ENCODE measurements at regions not wholly inside any gene's neighbourhood (a gene's known extent, or its start where the extent isn't known, plus 50 kb on each side); places are given as distances from the start of the nearest gene placed in this dataset.

- ChIA-PET POLR2A (ENCODE audit: partially characterized antibody) (interaction anchor here (1.1 kb wide), 1 partner anchor 11 kb away, joined by 3 read pairs; no protein-coding TSS in a partner anchor), CTCF (ENCODE audit: partially characterized antibody) (interaction anchor here (0.8 to 2.7 kb wide), 3 partner anchors 11 to 526 kb away, joined by 3 to 10 read pairs (median 4); no protein-coding TSS in a partner anchor)
- Histone ChIP-seq H3K9ac (replicated peaks in 1 of 4; ENCODE audit: extremely low read depth in 1 of 4, low read depth in 3 of 4, low read length in 3 of 4) (no peak overlapping the region), H3K4me1 (replicated peaks in 1 of 4; ENCODE audit: control insufficient read depth in 3 of 4, insufficient read depth in 4 of 4, low read length in 3 of 4) (peaks cover 0 to 13% (median 5%) of the 10 kb centered on the region in 4 experiments; a peak in 3 of 7 replicates), H3K27me3 (replicated peaks in 1 of 4; ENCODE audit: control insufficient read depth in 3 of 4, extremely low read depth in 1 of 4, insufficient read depth in 3 of 4, low read length in 3 of 4) (no peaks in the 10 kb centered on the region), H2BK20ac (ENCODE audit: low read length) (no peak overlapping the region), H2BK15ac (ENCODE audit: low read length) (no peak overlapping the region), H4K8ac (ENCODE audit: extremely low read depth, insufficient read depth, low read length) (no peak overlapping the region), H4K91ac (replicated peaks; ENCODE audit: insufficient read length, low read length) (no peak overlapping the region), H2BK12ac (ENCODE audit: low read depth, low read length) (no peak overlapping the region), H2BK120ac (replicated peaks; ENCODE audit: low read depth, low read length) (no peak overlapping the region), H3K18ac (ENCODE audit: extremely low read depth, low read length) (no peak overlapping the region), H2BK5ac (ENCODE audit: low read depth, low read length) (no peak overlapping the region), H3K36me3 (ENCODE audit: control insufficient read depth in 2 of 4, insufficient read depth in 4 of 4, low read length in 3 of 4) (no peaks in the 10 kb centered on the region), H3K4me3 (ENCODE audit: extremely low read depth in 1 of 4, insufficient read depth in 2 of 4, low read depth in 3 of 4, low read length in 4 of 4) (no peak overlapping the region), H2AFZ (ENCODE audit: low read length) (no peak overlapping the region), H3K79me2 (ENCODE audit: control insufficient read depth in 1 of 2, insufficient read depth in 2 of 2, low read length in 2 of 2) (no peaks in the 10 kb centered on the region), H3K9me3 (ENCODE audit: insufficient read depth in 2 of 2, low read depth in 1 of 2, low read length in 1 of 2) (no peaks in the 10 kb centered on the region), H3K79me1 (ENCODE audit: low read depth, low read length) (no peaks in the 10 kb centered on the region), H3K14ac (ENCODE audit: insufficient read length) (no peak overlapping the region), H3K27ac (ENCODE audit: low read depth, low read length) (no peak overlapping the region), H4K20me1 (replicated peaks in 1 of 2; ENCODE audit: control insufficient read depth in 1 of 2, insufficient read depth in 2 of 2, low read length in 2 of 2) (peaks cover 0 to 1% of the 10 kb centered on the region in 2 experiments), H3K4me2 (ENCODE audit: insufficient read depth in 1 of 2, low read depth in 2 of 2, low read length in 2 of 2) (no peak overlapping the region), H3K23me2 (ENCODE audit: low read depth, low read length) (no peaks in the 10 kb centered on the region), H4K5ac (ENCODE audit: insufficient read length, low read depth, low read length) (no peak overlapping the region), H3K4ac (replicated peaks; ENCODE audit: insufficient read length, low read depth, low read length) (no peak overlapping the region), H3K56ac (replicated peaks; ENCODE audit: insufficient read length, low read depth, low read length) (no peak overlapping the region), H3K23ac (ENCODE audit: insufficient read length) (no peak overlapping the region), H2AK5ac (ENCODE audit: low read depth, low read length) (no peak overlapping the region)
- FAIRE-seq, result no peak
- WGBS, 2 experiments (ENCODE audit: extremely low coverage in 1 of 2, insufficient coverage in 1 of 2, insufficient read length in 1 of 2, insufficient replicate concordance in 2 of 2, low coverage in 1 of 2, low lambda C conversion rate in 2 of 2, missing lambda C conversion rate in 1 of 2), result 83% methylated on average over 2 of the region's 2 CpGs; no CpG with 5 or more reads in 1 of the 2 experiments
- no peak for DNase-seq (ENCODE audit: low read depth in 1 of 2, low spot score in 2 of 2)
- TF ChIP-seq SRF (IDR thresholded peaks at IDR 0.05; ENCODE audit: low read depth, low read length) (no peak), E2F6 (IDR thresholded peaks at IDR 0.05) (no peak), CEBPB (IDR thresholded peaks at IDR 0.05; ENCODE audit: low read depth, low read length) (no peak), PHF8 (conservative IDR thresholded peaks at IDR 0.05; ENCODE audit: low read depth, low read length) (no peak), SP1 (IDR thresholded peaks at IDR 0.05; ENCODE audit: low read depth, low read length) (no peak), EGR1 (IDR thresholded peaks at IDR 0.05; ENCODE audit: borderline replicate concordance, low read depth, low read length) (no peak), CBX5 (IDR thresholded peaks at IDR 0.05; ENCODE audit: low read depth, low read length) (no peak), CTCF (IDR thresholded peaks at IDR 0.05; ENCODE audit: control extremely low read depth in 1 of 3, insufficient read depth in 1 of 3, low read depth in 1 of 3, low read length in 3 of 3) (no peak), EP300 (IDR thresholded peaks at IDR 0.05; ENCODE audit: borderline replicate concordance in 1 of 2, low read depth in 2 of 2, low read length in 2 of 2) (no peak), SP2 (IDR thresholded peaks at IDR 0.05; ENCODE audit: low read length) (no peak), NRF1 (IDR thresholded peaks at IDR 0.05; ENCODE audit: low read depth, low read length) (no peak), CHD1 (IDR thresholded peaks at IDR 0.05; ENCODE audit: low read depth, low read length) (no peak)
Measured at GRCh38 chr3:18236726-18237125, 188.4 kb downstream of the SATB1 start.

All from H1 (cell line).